ENCODE measurements at regions not wholly inside any gene's neighbourhood (a gene's known extent, or its start where the extent isn't known, plus 50 kb on each side); places are given as distances from the start of the nearest gene placed in this dataset.

DNA sequence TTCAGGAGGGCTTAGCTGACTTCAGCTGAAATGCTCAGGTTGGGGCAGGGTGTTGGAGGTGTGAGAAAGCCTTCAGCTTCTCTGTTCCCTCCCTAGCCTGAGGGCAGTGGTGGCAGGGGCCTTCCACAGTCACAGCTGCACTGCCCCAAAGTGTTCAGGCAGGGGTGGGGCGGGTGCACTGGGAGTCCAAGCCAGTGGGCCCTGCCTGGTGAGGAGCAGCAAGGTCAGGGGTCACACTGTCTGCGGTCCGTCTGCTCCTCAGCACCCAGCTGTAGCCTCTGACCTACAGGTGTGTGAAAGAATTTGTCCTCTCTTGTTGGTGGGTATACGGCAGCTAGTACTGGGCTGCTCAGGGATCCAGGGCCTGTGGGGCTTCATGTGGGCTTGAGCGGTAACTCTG lies 490.4 kb upstream of the NCAM2 start:
- no peak for DNase-seq (ENCODE audit: low read depth)
- H3K4me3 ChIP-seq (ENCODE audit: control insufficient read depth, low read depth, low read length): no peak overlapping the region
- TF ChIP-seq, protein P1, sequence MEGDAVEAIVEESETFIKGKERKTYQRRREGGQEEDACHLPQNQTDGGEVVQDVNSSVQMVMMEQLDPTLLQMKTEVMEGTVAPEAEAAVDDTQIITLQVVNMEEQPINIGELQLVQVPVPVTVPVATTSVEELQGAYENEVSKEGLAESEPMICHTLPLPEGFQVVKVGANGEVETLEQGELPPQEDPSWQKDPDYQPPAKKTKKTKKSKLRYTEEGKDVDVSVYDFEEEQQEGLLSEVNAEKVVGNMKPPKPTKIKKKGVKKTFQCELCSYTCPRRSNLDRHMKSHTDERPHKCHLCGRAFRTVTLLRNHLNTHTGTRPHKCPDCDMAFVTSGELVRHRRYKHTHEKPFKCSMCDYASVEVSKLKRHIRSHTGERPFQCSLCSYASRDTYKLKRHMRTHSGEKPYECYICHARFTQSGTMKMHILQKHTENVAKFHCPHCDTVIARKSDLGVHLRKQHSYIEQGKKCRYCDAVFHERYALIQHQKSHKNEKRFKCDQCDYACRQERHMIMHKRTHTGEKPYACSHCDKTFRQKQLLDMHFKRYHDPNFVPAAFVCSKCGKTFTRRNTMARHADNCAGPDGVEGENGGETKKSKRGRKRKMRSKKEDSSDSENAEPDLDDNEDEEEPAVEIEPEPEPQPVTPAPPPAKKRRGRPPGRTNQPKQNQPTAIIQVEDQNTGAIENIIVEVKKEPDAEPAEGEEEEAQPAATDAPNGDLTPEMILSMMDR (IDR thresholded peaks at IDR 0.05; ENCODE audit: control insufficient read depth, insufficient read depth, low read depth, low read length, missing control alignments): no peak

DNA sequence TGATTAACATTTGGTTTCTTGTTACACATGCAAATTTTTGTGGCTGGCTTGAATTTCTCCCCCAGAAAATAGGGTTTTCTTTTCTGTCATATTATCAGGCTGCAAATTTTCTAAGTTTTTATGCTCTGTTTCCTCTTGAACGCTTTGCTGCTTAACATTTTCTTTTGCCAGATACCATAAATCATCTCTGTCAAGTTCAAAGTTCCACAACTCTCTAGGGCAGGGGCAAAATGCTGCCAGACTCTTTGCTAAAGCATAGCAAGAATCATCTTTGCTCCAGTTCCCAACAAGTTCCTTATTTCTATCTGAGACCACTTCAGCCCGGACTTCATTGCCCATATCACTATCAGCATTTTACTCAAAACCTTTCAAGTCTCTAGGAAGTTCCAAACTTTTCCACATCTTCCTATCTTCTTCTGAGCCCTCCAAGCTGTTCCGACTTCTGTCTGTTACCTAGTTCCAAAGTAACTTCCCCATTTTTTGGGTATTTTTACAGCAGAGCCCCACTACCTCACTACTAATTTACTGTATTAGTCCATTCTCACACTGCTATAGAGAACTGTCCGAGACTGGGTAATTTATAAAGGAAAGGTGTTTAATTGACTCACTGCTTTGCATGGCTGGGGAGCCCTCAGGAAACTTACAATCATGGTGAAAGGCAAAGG lies 486.9 kb upstream of the NCAM2 start:
- DNase-seq (ENCODE audit: low read depth): no peak
- TF ChIP-seq, protein P1 (IDR thresholded peaks at IDR 0.05; ENCODE audit: control insufficient read depth, insufficient read depth, low read depth, low read length, missing control alignments): no peak
- no peak overlapping the region for H3K4me3 ChIP-seq (ENCODE audit: control insufficient read depth, low read depth, low read length)

DNA sequence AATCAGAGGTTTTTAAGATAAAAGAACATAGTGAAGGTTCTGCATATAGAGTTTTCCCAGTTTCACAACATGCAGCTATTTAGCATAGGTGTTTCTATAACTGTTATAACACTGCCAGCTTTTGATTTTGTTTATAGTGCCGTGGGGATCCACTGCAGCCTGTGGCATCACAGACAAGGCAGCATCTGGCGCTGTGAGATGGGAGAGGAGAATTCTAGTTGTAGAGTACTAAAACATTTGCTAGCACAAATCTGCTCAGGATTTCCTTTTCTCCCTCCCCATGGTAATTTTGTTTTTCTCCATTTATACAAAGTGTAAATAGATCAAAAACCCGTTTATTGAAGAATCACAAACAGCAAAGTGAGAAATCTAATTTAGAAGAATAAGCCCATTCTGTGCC lies 482.8 kb upstream of the NCAM2 start:
- TF ChIP-seq, protein P1 (IDR thresholded peaks at IDR 0.05; ENCODE audit: control insufficient read depth, insufficient read depth, low read depth, low read length, missing control alignments): no peak
- H3K4me3 ChIP-seq (ENCODE audit: control insufficient read depth, low read depth, low read length): no peak overlapping the region
- no peak for DNase-seq (ENCODE audit: low read depth)

DNA sequence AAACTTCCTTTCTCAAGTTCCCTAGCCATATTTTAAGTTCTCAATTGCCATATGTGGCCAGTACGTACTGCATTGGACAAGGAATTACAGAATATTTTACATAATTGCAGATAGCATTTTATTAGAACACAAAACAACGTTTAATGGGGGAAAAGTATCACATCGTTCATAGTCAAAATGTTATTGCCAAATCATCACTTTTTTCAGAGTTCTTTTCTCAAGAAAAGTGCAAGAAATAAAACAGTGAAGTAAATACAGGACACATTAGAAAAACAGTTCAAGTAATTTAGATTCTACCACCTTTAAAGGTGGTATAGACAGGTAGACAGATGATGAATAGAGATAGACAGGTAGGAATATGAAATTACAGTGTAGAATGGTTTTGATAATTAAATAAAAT lies 479.1 kb upstream of the NCAM2 start:
- DNase-seq (ENCODE audit: low read depth): no peak
- TF ChIP-seq, protein P1 (IDR thresholded peaks at IDR 0.05; ENCODE audit: control insufficient read depth, insufficient read depth, low read depth, low read length, missing control alignments): no peak
- H3K4me3 ChIP-seq (ENCODE audit: control insufficient read depth, low read depth, low read length): no peak overlapping the region

DNA sequence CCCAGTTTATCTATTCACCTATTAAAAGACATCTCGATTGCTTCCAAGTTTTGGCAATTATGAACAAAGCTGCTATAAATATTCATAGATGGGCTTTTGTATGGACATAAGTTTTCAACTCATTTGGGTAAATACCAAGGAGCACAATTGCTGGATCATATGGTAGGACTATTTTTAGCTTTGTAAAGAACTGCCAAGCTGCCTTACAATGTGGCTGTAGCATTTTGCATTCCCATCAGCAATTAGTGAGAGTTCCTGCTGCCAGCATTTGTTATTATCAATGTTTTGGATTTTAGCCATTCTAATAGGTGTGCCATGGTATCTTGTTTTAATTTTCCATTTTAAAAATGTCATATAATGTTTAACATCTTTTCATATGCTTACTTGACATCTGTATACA lies 475.6 kb upstream of the NCAM2 start:
- TF ChIP-seq, protein P1 (IDR thresholded peaks at IDR 0.05; ENCODE audit: control insufficient read depth, insufficient read depth, low read depth, low read length, missing control alignments): no peak
- no peak for DNase-seq (ENCODE audit: low read depth)
- H3K4me3 ChIP-seq (ENCODE audit: control insufficient read depth, low read depth, low read length): no peak overlapping the region

DNA sequence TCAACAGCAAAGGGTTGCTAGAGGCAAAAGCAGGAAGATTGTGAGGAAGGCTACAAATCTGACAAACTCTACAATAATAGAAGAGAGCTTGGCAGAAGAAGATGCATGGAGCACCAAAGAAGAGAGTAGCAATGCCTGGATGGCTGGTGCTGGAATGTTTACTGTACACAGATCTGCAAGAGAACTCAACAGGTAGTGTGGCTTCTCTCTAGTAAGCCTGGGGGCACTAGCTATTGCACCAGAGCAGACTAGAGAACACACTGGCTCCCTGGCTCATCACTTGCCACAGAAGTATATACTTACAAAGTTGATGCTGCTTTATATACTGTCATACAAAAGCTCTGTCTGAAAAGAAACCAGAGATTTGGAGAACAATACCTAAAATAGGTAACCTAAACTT lies 475.0 kb upstream of the NCAM2 start:
- TF ChIP-seq, protein P1 (IDR thresholded peaks at IDR 0.05; ENCODE audit: control insufficient read depth, insufficient read depth, low read depth, low read length, missing control alignments): no peak
- DNase-seq (ENCODE audit: low read depth): no peak
- H3K4me3 ChIP-seq (ENCODE audit: control insufficient read depth, low read depth, low read length): no peak overlapping the region
